ENCODE measurements at regions not wholly inside any gene's neighbourhood (a gene's known extent, or its start where the extent isn't known, plus 50 kb on each side); places are given as distances from the start of the nearest gene placed in this dataset.

- no peak for DNase-seq (ENCODE audit: low read depth)
Measured at GRCh38 chr12:127629066-127629820, 637.7 kb upstream of the TMEM132C start.

GRCh38 chr12:127632461-127632860 is 634.5 kb upstream of the TMEM132C start:
- no peak for DNase-seq (ENCODE audit: low read depth)

DNA sequence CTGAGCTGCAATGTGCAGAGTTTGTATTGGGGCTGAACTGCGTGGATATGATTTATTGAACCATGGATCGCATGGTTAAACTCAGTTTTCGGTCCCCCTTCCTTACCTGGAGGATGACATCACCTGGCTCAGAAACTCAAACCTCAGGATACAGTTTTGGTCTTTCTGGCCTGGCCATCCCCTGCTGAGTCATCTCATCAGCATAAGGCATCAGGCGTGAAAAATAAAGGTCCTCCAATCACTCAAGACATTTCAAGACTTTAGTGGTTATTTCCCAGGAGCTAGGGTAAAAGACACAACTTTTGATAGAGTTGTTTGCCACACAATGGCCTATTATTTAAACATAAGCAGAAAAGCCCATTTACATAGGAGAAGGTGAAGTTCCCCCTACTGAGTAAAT is 631.1 kb upstream of the TMEM132C start:
- no peak for DNase-seq (ENCODE audit: low read depth)

DNA sequence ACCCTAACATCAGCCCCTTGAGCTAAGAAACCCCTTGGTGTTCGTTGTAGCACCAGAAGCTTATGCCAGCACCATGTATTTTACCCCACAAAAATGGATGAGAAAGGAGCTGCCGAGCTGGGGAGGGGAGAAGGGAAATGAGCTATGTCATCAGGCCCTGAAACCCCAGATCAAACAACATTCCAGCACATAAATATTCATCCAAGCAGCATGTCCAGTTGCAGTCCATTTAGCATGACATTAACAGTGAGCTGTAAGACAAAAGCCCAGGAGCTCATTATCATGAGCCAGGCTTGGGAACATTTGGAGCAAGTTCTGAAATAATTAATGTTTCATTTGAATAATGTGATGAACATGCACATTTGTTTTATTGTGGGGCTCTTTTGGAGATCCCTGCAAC is 630.1 kb upstream of the TMEM132C start:
- DNase-seq (ENCODE audit: low read depth): no peak

GRCh38 chr12:127640181-127640886 is 626.6 kb upstream of the TMEM132C start:
- no peak for DNase-seq (ENCODE audit: low read depth)

GRCh38 chr12:127642208-127642607 is 624.8 kb upstream of the TMEM132C start:
- no peak for DNase-seq (ENCODE audit: low read depth)

DNA sequence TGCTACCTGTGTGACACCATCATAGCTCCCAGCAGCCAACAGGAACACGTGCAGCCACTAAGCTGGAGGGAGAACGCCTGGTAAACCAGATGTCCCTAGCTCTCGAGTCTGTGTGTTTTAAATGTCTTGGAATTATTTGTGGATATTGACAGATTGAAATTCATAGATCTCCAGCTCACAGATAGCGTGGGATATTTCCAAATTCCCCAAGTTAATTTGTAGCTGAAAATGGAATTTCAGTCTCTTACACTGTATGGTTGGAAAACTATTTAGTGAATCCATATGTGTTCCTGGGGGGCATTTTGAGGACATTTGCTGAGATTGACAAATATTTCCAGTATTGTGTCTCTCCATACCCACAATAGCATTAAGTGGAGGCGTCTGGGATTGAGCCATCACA is 618.6 kb upstream of the TMEM132C start:
- DNase-seq (ENCODE audit: low read depth): no peak

GRCh38 chr12:127649961-127650360 is 617.0 kb upstream of the TMEM132C start:
- DNase-seq (ENCODE audit: low read depth): no peak

DNA sequence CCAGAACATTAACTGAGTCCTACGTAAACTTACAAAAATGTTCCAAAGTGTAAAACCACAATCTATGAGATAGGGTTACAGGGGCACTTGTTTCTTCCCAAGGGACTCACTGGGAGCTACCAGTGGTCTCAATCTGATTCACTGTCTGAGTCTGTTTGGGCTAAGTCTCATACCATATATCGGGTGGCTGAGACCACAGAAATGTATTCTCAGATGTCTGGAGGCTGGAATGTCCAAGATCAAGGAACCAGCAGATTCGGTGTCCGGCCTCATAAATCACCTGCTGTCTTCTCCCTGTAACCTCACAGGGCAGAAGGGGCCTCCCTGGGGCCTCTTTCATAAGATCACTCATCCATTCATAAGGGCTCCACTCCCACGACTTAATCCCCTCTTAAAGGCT is 616.3 kb upstream of the TMEM132C start:
- no peak for DNase-seq (ENCODE audit: low read depth)

DNA sequence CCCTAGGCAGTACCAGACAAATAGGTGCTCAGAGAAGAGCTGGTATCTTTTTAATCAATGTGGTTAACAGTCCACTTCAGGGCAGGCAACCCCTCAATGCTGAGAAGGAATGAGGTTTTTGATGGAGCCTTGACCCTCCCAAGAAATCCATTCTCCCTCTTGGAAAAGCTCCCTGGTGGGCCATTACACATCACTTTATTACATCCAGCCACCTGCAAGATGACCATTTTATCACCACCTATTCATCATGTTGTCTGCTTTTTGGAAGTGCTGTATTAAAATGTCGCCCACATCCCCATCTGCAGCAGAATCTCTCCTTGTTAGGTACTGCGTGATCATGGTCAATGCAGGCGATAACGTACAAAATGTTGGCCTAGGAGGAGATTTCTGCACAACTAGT is 614.7 kb upstream of the TMEM132C start:
- no peak for DNase-seq (ENCODE audit: low read depth)

DNA sequence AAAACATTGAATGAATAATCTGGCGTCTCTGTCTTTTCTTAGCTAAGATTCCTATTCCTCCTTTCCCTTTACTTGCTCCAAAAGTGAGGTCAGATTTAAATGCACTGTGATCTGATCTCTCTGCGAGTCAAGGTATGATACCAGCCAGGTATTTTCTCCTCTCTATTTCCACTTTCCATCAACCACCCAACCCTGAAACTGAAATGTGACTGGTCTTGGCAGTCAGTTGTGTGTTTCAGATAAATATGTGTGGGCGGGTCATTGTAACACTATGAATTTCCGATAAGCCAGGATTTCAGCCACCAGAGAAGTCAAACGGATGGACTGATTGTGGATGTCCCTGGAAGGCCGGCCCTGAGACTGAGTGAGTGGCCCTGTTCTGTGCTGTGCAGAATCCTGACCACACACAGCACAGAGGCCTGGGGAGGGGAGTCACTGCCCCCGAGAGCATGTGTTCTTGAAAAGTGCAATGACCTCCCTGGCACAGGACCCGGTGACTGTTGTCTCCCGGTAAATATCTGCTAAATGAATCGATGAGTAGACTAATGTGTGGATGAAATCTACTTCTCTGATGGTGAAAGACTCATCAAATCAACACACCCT is 612.5 kb upstream of the TMEM132C start:
- DNase-seq (ENCODE audit: low read depth): no peak

- no peak for DNase-seq (ENCODE audit: low read depth)
Measured at GRCh38 chr12:127655691-127656090, 611.3 kb upstream of the TMEM132C start.

- no peak for DNase-seq (ENCODE audit: low read depth)
Measured at GRCh38 chr12:127656266-127656665, 610.7 kb upstream of the TMEM132C start.

DNA sequence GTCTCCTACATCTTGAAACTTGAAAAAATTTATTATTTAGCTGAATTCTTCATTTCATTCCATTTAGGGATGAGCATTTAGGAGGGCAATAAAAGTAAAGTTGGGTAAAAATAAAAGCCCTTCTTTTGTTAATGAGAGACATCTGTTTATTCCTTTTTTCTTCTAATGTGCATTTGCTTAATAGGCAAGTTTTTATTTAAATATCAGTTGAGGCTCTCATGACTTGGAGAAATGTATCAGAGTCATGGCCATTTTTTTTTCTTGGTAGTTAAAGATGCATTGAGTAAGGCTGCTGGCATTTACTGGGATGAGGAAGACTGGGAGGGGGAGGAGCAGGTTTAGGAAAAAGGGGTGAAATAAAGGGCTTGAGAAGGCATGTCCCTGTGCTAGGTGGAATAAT is 609.9 kb upstream of the TMEM132C start:
- DNase-seq (ENCODE audit: low read depth): no peak

DNA sequence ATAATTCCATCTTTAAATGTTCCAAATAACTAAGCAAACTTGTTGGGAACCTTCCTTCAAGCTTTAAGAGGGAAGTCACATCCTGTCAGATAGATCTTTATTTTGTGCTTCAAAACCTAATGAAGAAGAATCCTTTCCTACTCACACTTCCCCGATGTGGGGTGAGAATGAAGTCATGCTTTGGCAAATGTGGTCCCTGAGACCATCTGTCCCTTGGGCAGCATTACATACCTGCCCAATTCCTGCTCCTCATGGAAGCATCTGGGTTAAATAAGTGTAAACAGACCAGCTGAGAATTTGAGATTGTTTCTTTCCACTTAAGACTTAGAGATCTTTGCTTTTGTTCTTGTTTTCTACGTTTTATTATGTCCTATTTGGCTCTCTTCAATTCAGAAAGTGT is 606.0 kb upstream of the TMEM132C start:
- DNase-seq (ENCODE audit: low read depth): no peak

GRCh38 chr12:127663716-127664115 is 603.3 kb upstream of the TMEM132C start:
- DNase-seq (ENCODE audit: low read depth): no peak

GRCh38 chr12:127664901-127665300 is 602.1 kb upstream of the TMEM132C start:
- DNase-seq (ENCODE audit: low read depth): no peak

DNA sequence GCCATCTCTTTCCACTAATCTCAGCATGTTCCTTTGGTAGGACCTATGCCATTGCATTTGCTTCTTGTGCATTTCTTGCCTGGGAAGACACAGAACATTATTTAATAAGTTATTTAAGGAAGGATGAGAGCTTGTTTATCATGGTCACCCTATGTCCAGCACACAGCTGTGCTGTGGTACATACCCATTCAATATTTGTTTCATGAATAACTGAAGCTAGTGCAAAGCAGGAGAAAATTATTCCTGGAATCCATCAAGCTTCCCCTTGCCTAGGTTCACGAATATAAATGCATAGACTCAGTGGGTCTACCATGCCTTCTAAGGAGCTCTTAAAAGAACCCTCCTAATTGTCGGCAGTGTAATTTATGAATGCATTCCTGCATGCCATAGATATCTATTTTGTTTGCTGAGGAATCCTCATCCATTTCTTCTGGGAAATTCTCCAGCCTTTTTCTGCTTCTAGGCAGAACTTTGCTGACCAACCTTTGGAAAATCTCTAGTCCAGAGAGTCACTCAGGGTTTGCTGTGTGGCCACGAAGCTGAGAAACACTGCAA is 599.8 kb upstream of the TMEM132C start:
- no peak for DNase-seq (ENCODE audit: low read depth)

DNA sequence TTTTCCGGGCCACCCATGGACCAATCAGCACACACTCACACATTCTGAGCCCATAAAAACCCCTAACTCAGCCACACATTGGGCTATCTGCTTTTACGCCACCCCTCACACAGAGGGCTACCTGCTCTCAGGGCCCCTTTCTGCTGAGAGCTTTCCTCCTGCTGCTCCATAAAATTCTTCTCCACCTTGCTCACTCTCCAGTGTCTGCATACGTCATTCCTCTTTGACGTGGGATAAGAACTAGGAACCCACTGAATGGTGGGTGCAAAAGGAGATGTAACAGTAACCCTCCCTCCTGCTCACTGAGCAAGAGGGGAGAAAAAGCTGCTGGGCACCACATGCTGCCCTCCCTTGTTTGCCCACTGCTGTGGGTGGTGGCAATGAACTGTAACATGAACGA is 596.7 kb upstream of the TMEM132C start:
- DNase-seq (ENCODE audit: low read depth): no peak

- DNase-seq (ENCODE audit: low read depth): no peak
Measured at GRCh38 chr12:127670796-127671195, 596.2 kb upstream of the TMEM132C start.

DNA sequence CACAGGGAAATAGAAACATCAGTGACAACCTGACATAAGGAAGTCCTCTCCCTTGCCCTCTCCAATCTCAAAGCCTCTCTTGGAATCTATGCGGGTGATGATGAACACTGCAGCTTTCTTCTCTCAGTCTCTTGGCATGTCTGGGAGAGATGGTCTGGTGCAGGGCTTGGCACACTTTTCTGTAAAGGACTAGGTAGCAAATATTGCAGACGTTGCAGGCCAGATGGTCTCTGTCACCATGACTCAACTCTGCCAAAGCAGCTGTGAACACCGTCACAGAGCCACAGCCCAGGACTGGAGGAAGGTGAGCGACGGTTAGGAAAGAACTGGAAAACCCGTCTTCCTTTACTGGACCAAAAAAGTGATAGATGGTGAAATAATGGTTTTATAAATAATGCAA is 591.0 kb upstream of the TMEM132C start:
- DNase-seq (ENCODE audit: low read depth): no peak

- DNase-seq (ENCODE audit: low read depth): no peak
Measured at GRCh38 chr12:127677537-127678131, 589.3 kb upstream of the TMEM132C start.

DNA sequence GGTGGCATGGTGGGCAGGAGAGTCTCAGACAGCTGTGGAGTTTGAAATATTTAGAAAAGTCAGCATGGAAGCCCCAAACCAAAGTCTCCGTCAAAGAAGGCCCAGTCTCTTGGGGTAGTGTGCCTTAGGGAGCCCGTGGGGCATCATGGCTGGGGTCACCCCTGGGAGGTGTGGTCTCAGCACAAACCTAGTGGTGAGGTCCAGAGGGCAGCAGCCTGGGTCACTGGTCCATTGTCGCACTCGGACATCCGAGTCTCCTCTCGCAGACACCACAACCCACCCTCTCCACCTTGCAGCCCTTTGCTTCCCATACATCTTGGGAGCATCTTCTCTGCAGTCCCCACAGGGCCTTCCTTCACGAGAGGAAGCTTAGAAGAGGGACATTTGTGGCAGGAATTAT is 588.0 kb upstream of the TMEM132C start:
- no peak for DNase-seq (ENCODE audit: low read depth)
